Body of pancreas (tissue), 4 donors: ENCODE measurements at regions not wholly inside any gene's neighbourhood (a gene's known extent, or its start where the extent isn't known, plus 50 kb on each side); places are given as distances from the start of the nearest gene placed in this dataset.
A peak's percentile ranks its signal among the peaks of the same experiment; 100 is the strongest.

Experiments used
- ATAC-seq: fragments of 150-250 bp; one replicate; pipeline ENCODE4 v1.9.1; 2016
- DNase-seq, 4 donors: peaks; one replicate each; pipeline ENCODE4 v3.0.0-alpha.2; 2019
- H3K27ac ChIP-seq, 4 donors: fragments of 200-600 bp; sonication (generic); 1 replicate in 3 of 4; 2 replicates in 1 of 4; pipeline versions ENCODE4 v1.5.1 to v1.6.1; 2016 to 2019; ENCODE audit warnings: mild to moderate bottlenecking in 1 of 4, mixed read lengths in 1 of 4, moderate library complexity in 1 of 4
- H3K27me3 ChIP-seq, 2 donors: fragments of 200-600 bp; sonication (generic); one replicate each; pipeline ENCODE4 v1.6.0; 2016; ENCODE audit warnings: mild to moderate bottlenecking in 1 of 2
- H3K36me3 ChIP-seq, 2 donors: fragments of 200-600 bp; sonication (generic); replicated peaks in 1 of 2; 2 replicates each; pipeline ENCODE4 v1.5.1; 2016; ENCODE audit warnings: low read depth in 2 of 2; ENCODE audit not compliant: insufficient read depth in 1 of 2
- H3K4me1 ChIP-seq: fragments of 200-600 bp; sonication (generic); one replicate; pipeline ENCODE4 v1.6.0; 2016
- H3K4me3 ChIP-seq, 2 donors: fragments of 200-600 bp; sonication (generic); 1 replicate in 1 of 2; 2 replicates in 1 of 2; pipeline ENCODE4 v1.5.1; 2016 to 2019
- H3K9me3 ChIP-seq, 3 donors: fragments of 200-600 bp; sonication (generic); 1 replicate in 2 of 3; 2 replicates in 1 of 3; pipeline ENCODE4 v1.5.1; 2016
- POLR2A ChIP-seq, 3 donors: fragments of 450-650 bp; IDR thresholded peaks; one replicate each; pipeline ENCODE4 v1.6.1; 2016; ENCODE audit warnings: antibody characterized with exemption in 3 of 3, mild to moderate bottlenecking in 2 of 3
- WGBS, 2 donors: methylation state at CpG; one replicate each; pipeline ENCODE4 v1.1.5; 2017; 5-methylcytosine and 5-hydroxymethylcytosine counted together
- intact Hi-C: fragments of 100-400 bp; cut with DNase I; formaldehyde crosslinking; loops from one replicate; pipeline ENCODE4 v1.15.1; 2023
- TF ChIP-seq, protein P1 (sequence below), 7 experiments: fragments of 450-650 bp in 4 of 7; fragments of 200-600 bp in 3 of 7; sonication (generic) in 3 of 7; IDR thresholded peaks; one replicate each; pipeline ENCODE4 v1.5.1; 2016 to 2019; ENCODE audit warnings: antibody characterized with exemption in 7 of 7

DNA sequence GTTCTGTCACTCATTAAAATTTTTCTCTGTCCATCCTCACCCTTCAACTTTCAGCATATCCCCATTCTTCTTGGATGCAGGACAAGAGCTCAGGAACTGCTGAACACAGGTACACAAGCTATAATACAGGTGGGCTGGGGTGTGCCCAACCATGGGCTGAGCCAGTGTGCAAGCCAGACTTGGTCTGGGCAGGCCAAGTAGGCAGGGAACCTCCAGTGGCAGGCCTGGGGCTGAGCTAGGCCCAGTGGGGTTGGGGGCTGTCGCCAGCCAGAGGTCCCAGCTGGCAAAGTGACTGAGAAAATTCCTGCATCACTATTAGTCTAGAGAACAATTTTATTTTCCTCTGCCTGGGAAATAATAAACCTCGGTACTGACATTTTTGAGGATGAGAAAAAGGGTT, 202.9 kb downstream of the LRRC3B start:
- Histone ChIP-seq H3K9me3 (peaks cover 0 to 28% (median 0%) of the 10 kb centered on the region in 3 donors), H3K36me3 (no peaks in the 10 kb centered on the region), H3K4me3 (no peak overlapping the region), H3K27me3 (no peaks in the 10 kb centered on the region), H3K4me1 (no peaks in the 10 kb centered on the region), H3K27ac (no peak overlapping the region)
- TF ChIP-seq, protein P1, sequence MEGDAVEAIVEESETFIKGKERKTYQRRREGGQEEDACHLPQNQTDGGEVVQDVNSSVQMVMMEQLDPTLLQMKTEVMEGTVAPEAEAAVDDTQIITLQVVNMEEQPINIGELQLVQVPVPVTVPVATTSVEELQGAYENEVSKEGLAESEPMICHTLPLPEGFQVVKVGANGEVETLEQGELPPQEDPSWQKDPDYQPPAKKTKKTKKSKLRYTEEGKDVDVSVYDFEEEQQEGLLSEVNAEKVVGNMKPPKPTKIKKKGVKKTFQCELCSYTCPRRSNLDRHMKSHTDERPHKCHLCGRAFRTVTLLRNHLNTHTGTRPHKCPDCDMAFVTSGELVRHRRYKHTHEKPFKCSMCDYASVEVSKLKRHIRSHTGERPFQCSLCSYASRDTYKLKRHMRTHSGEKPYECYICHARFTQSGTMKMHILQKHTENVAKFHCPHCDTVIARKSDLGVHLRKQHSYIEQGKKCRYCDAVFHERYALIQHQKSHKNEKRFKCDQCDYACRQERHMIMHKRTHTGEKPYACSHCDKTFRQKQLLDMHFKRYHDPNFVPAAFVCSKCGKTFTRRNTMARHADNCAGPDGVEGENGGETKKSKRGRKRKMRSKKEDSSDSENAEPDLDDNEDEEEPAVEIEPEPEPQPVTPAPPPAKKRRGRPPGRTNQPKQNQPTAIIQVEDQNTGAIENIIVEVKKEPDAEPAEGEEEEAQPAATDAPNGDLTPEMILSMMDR (IDR thresholded peaks at IDR 0.05) = no peak
- no peak for TF ChIP-seq POLR2A (IDR thresholded peaks at IDR 0.05)
- ATAC-seq (no peak), DNase-seq (no peak)
- intact Hi-C loops = no loop called here
- 85 to 88% methylated on average over 2 of the region's 2 CpGs for WGBS, 2 donors

DNA sequence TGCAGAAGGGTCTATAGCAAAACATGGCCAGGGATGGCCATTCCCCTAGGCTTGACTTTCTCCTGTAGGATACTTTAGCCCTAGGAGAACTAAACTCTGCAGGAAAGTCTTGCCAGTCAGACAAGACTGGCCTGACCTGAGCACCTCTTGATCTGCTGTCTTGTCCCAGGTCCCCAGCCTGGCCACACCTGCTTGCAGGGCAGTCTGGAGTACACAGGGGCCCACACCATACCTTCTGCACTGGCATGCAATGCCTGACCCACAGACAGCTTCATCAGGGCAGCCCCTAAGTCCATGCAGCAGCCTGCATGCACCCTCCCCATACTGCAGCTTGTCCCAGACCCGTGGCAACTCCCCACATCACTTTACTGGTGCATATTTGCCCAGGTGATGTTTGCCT, 204.6 kb downstream of the LRRC3B start:
- no peak overlapping the region for H3K4me3 ChIP-seq
- intact Hi-C loops = no loop called here
- no peaks in the 10 kb centered on the region for H3K4me1 ChIP-seq
- H3K36me3 ChIP-seq = no peaks in the 10 kb centered on the region
- peaks cover 0 to 17% (median 0%) of the 10 kb centered on the region in 3 donors for H3K9me3 ChIP-seq
- H3K27ac ChIP-seq = no peak overlapping the region
- ATAC-seq (no peak), DNase-seq (no peak)
- WGBS, 2 donors = 43 to 58% methylated on average over 1 of the region's 1 CpG
- TF ChIP-seq POLR2A (IDR thresholded peaks at IDR 0.05) = no peak
- TF ChIP-seq, protein P1 (IDR thresholded peaks at IDR 0.05) = no peak
- H3K27me3 ChIP-seq = no peaks in the 10 kb centered on the region

DNA sequence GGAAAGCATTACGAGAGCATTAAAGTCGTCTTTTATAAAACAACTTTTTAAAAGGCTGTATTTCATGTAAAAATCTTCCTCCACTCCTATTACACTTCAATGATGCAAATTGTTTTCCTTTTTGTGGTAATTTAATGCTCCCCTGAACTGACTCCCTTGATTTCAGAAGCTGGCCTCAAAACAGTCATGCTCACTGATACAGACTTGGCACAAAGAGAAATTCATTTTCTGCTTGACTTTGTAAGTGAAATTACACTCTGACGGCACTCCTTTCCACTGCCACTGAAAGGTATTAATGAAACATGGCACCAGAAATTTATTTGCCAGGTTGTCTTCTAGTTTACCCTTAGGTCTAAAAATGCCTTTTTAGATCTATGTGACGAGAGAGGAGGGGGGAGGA, 215.5 kb downstream of the LRRC3B start:
- no peak for DNase-seq
- Histone ChIP-seq H3K27ac (no peak overlapping the region), H3K27me3 (no peaks in the 10 kb centered on the region), H3K4me3 (no peak overlapping the region), H3K36me3 (no peaks in the 10 kb centered on the region), H3K9me3 (no peaks in the 10 kb centered on the region), H3K4me1 (no peaks in the 10 kb centered on the region)
- WGBS, 2 donors = 78 to 80% methylated on average over 4 of the region's 4 CpGs
- intact Hi-C loops = no loop called here
- TF ChIP-seq, protein P1 (IDR thresholded peaks at IDR 0.05) = no peak
- TF ChIP-seq POLR2A (IDR thresholded peaks at IDR 0.05) = no peak
- ATAC-seq = no peak

DNA sequence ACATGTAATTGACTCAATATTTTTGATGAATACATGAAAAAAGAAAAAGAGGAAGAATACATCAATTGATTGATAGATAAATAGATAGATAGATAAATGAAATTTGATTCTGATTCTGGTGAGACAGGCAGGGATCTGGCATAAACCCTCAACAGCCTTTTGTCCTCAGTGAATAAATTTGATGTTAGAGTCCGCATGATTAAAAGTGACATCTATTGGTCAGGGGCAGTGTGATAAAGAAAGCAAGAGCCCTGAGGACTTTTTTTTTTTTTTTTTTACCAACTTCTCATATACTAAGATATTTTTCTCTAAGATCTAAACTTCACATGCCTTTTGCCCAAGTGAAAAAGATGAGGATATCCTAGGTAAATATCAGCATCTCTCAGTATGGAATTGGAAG, 216.4 kb downstream of the LRRC3B start:
- intact Hi-C loops = no loop called here
- Histone ChIP-seq H3K27me3 (no peaks in the 10 kb centered on the region), H3K36me3 (no peaks in the 10 kb centered on the region), H3K4me3 (no peak overlapping the region), H3K27ac (no peak overlapping the region), H3K9me3 (no peaks in the 10 kb centered on the region), H3K4me1 (no peaks in the 10 kb centered on the region)
- no peak for DNase-seq
- WGBS, 2 donors = 85 to 98% methylated on average over 1 of the region's 1 CpG
- no peak for ATAC-seq
- no peak for TF ChIP-seq POLR2A (IDR thresholded peaks at IDR 0.05)
- TF ChIP-seq, protein P1 (IDR thresholded peaks at IDR 0.05) = no peak

DNA sequence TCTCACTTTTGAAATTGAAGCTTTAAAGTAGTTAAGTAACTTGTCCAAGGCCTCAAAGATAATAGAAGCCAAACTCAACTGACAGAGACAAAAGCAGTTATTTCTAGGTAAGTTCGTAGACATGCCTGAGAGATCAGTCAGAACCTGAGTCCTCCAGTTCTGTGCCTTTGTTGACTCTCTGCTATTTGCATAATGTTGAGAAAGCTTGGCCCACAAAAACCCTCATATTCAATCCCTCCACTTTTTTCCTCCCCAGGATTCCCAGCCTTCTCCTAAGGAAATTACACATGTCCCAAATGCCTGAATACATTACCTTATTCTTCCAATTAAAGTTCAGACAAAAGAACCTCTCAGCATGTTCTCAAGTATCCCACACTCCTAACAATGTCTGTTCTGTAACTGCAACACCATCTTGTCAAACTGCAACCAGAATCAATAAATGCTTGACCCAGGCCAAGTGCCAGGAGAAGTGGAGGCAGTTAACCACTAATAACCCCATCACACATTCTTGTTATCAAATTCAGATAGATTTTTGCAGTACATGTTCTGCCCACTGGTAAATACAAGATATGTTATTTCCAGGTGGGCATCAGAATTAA, 217.8 kb downstream of the LRRC3B start:
- intact Hi-C loops = no loop called here
- no peaks in the 10 kb centered on the region for H3K9me3 ChIP-seq
- H3K27me3 ChIP-seq = no peaks in the 10 kb centered on the region
- TF ChIP-seq, protein P1 (IDR thresholded peaks at IDR 0.05) = no peak
- TF ChIP-seq POLR2A (IDR thresholded peaks at IDR 0.05) = no peak
- no peaks in the 10 kb centered on the region for H3K36me3 ChIP-seq
- ATAC-seq = peak; percentile 38
- DNase-seq = no peak
- no peaks in the 10 kb centered on the region for H3K4me1 ChIP-seq
- 17 to 25% methylated on average over 1 of the region's 1 CpG for WGBS, 2 donors
- no peak overlapping the region for H3K27ac ChIP-seq
- H3K4me3 ChIP-seq = no peak overlapping the region
